ENCODE measurements at regions not wholly inside any gene's neighbourhood (a gene's known extent, or its start where the extent isn't known, plus 50 kb on each side); places are given as distances from the start of the nearest gene placed in this dataset.

GRCh38 chr9:81113453-81114124, 575.8 kb downstream of the TLE1 start:
- no peaks in the 10 kb centered on the region for H3K36me3 ChIP-seq (ENCODE audit: control insufficient read depth in 2 of 2, insufficient read depth in 2 of 2, low read length in 1 of 2)
- ATAC-seq = no peak
- H3K4me2 ChIP-seq (ENCODE audit: control insufficient read depth, insufficient read depth) = no peak overlapping the region
- H4K20me1 ChIP-seq (ENCODE audit: control insufficient read depth, insufficient read depth) = no peaks in the 10 kb centered on the region
- H3K27ac ChIP-seq (ENCODE audit: control insufficient read depth, insufficient read depth) = no peak overlapping the region
- POLR2A ChIA-PET = no interaction called here
- H3K9ac ChIP-seq (ENCODE audit: control insufficient read depth, insufficient read depth, low read length) = no peak overlapping the region
- no TSS peak for BruUV-seq (replicated peaks)
- no peak for DNase-seq (ENCODE audit: low read depth, low spot score)
- no peak overlapping the region for H2AFZ ChIP-seq (ENCODE audit: control insufficient read depth, low read depth, low read length)
- no peak overlapping the region for H3K4me3 ChIP-seq
- in situ Hi-C loops (cut with MboI) (no loop called here), intact Hi-C loops (cut with micrococcal nuclease; ENCODE audit: unreplicated experiment) (no loop called here)
- no peaks in the 10 kb centered on the region for H3K79me2 ChIP-seq (ENCODE audit: control insufficient read depth, insufficient read depth, low read length)
- no peaks in the 10 kb centered on the region for H3K27me3 ChIP-seq (replicated peaks in 1 of 2; ENCODE audit: control insufficient read depth in 2 of 2, insufficient read depth in 2 of 2, low read length in 1 of 2)
- 13% methylated on average over 7 of the region's 7 CpGs for WGBS (ENCODE audit: insufficient coverage, insufficient replicate concordance, low lambda C conversion rate, missing lambda C conversion rate)
- no peaks in the 10 kb centered on the region for H3K4me1 ChIP-seq (ENCODE audit: control insufficient read depth, insufficient read depth, low read length)
- FAIRE-seq = no peak
- SMC1A ChIA-PET (ENCODE audit: uncharacterized antibody, unreplicated experiment) = interaction anchor here (0.9 kb wide), 1 partner anchor 13 kb away, joined by 3 read pairs; no protein-coding TSS in a partner anchor
- RAD21 ChIA-PET (ENCODE audit: unreplicated experiment) = no interaction called here
- CTCF ChIA-PET = no interaction called here
- no peaks in the 10 kb centered on the region for H3K9me3 ChIP-seq (replicated peaks; ENCODE audit: control insufficient read depth, insufficient read depth, low read length)
- no peak for TF ChIP-seq NFXL1 (IDR thresholded peaks at IDR 0.05; ENCODE audit: borderline replicate concordance)
- TF ChIP-seq ZBTB33 (IDR thresholded peaks at IDR 0.05) = no peak
- no peak for TF ChIP-seq BRCA1 (IDR thresholded peaks at IDR 0.05; ENCODE audit: low read depth, low read length)
- TF ChIP-seq CEBPZ (IDR thresholded peaks at IDR 0.05; ENCODE audit: low read depth, low read length) = no peak
- no peak for TF ChIP-seq ZBTB40 (IDR thresholded peaks at IDR 0.05; ENCODE audit: borderline replicate concordance)
- TF ChIP-seq FOXK2 (IDR thresholded peaks at IDR 0.05) = no peak
- no peak for TF ChIP-seq SIN3A (IDR thresholded peaks at IDR 0.05; ENCODE audit: low read depth, low read length)
- no peak for TF ChIP-seq MYB (IDR thresholded peaks at IDR 0.05; ENCODE audit: borderline replicate concordance, low read depth, low read length)
- TF ChIP-seq E2F8 (IDR thresholded peaks at IDR 0.05; ENCODE audit: low read depth, partially characterized antibody) = no peak
- TF ChIP-seq NRF1 (conservative IDR thresholded peaks at IDR 0.05; ENCODE audit: low read depth, low read length) = no peak
- no peak for TF ChIP-seq IRF4 (IDR thresholded peaks at IDR 0.05; ENCODE audit: low read depth, low read length)

Measured in GM12878 (cell line).